Lower leg skin (tissue), 3 donors: ENCODE measurements at regions not wholly inside any gene's neighbourhood (a gene's known extent, or its start where the extent isn't known, plus 50 kb on each side); places are given as distances from the start of the nearest gene placed in this dataset.

Experiments used
- CTCF ChIP-seq, 3 donors: fragments of 450-650 bp; IDR thresholded peaks; one replicate each; pipeline ENCODE4 v1.5.1; 2016; ENCODE audit warnings: antibody characterized with exemption in 3 of 3, mild to moderate bottlenecking in 3 of 3, moderate library complexity in 2 of 3
- POLR2A ChIP-seq, 2 donors: fragments of 450-650 bp; IDR thresholded peaks; one replicate each; pipeline ENCODE4 v1.6.1; 2016 to 2017; ENCODE audit warnings: antibody characterized with exemption in 2 of 2, mild to moderate bottlenecking in 1 of 2, moderate library complexity in 1 of 2

GRCh38 chr7:152975076-152975475 is 215.5 kb downstream of the ACTR3B start:
- TF ChIP-seq CTCF (IDR thresholded peaks at IDR 0.05), result no peak
- no peak for TF ChIP-seq POLR2A (IDR thresholded peaks at IDR 0.05)
